H1 (cell line): ENCODE measurements at regions not wholly inside any gene's neighbourhood (a gene's known extent, or its start where the extent isn't known, plus 50 kb on each side); places are given as distances from the start of the nearest gene placed in this dataset.

Experiments
- CTCF ChIA-PET: fragments of 300-600 bp; sonication (Branson Sonifier 250); formaldehyde crosslinking; loops from one replicate; lab custom pipeline; 2021; ENCODE audit not compliant: partially characterized antibody; lab: Charles Lee
- POLR2A ChIA-PET: fragments of 300-600 bp; sonication (Branson Sonifier 250); formaldehyde crosslinking; loops from one replicate; lab custom pipeline; 2021; ENCODE audit warnings: inconsistent platforms; ENCODE audit not compliant: partially characterized antibody; lab: Charles Lee
- DNase-seq, 2 experiments: peaks; one replicate each; pipeline versions ENCODE4 v3.0.0 to v3.0.0-alpha.2; 2010 to 2022; ENCODE audit warnings: low spot score in 2 of 2, low read depth in 1 of 2, mixed read lengths in 1 of 2
- FAIRE-seq: peaks from 2 replicates; lab custom pipeline; 2011; peaks lifted over from hg19 to GRCh38; lab: Jason Lieb, UNC
- H2AFZ ChIP-seq: 2 replicates; pipeline ENCODE4 v1.8.1; 2012; ENCODE audit warnings: low read length, inconsistent platforms
- H2AK5ac ChIP-seq: 2 replicates; pipeline ENCODE4 v1.6.1; 2013; ENCODE audit warnings: low read depth, low read length
- H2BK120ac ChIP-seq: replicated peaks from 2 replicates; pipeline ENCODE3; 2013; ENCODE audit warnings: low read depth, low read length, inconsistent platforms
- H2BK12ac ChIP-seq: 2 replicates; pipeline ENCODE4 v1.6.1; 2013; ENCODE audit warnings: low read depth, low read length
- H2BK15ac ChIP-seq: 2 replicates; pipeline ENCODE4 v1.6.1; 2013; ENCODE audit warnings: low read length
- H2BK20ac ChIP-seq: 2 replicates; pipeline ENCODE4 v1.6.1; 2013; ENCODE audit warnings: low read length
- H2BK5ac ChIP-seq: 2 replicates; pipeline ENCODE4 v1.6.1; 2013; ENCODE audit warnings: low read depth, low read length
- H3K14ac ChIP-seq: 2 replicates; pipeline ENCODE4 v1.6.1; 2013; ENCODE audit warnings: inconsistent platforms; ENCODE audit not compliant: insufficient read length
- H3K18ac ChIP-seq: 2 replicates; pipeline ENCODE4 v1.6.1; 2013; ENCODE audit warnings: low read length; ENCODE audit errors: extremely low read depth
- H3K23ac ChIP-seq: 2 replicates; pipeline ENCODE4 v1.6.1; 2013; ENCODE audit warnings: inconsistent platforms; ENCODE audit not compliant: insufficient read length
- H3K23me2 ChIP-seq: 2 replicates; pipeline ENCODE4 v1.6.1; 2013; ENCODE audit warnings: low read depth, low read length
- H3K27ac ChIP-seq: 2 replicates; pipeline ENCODE4 v1.6.1; 2011; ENCODE audit warnings: low read depth, low read length, inconsistent platforms
- H3K27me3 ChIP-seq, 4 experiments: replicated peaks in 1 of 4; 1 replicate in 1 of 4; 2 replicates in 3 of 4; pipeline versions ENCODE4 v1.6.1 to v1.8.1; 2011 to 2013; ENCODE audit warnings: low read length in 3 of 4, mild to moderate bottlenecking in 3 of 4, inconsistent platforms in 2 of 4, mixed read lengths in 2 of 4, moderate library complexity in 1 of 4; ENCODE audit not compliant: control insufficient read depth in 3 of 4, insufficient read depth in 3 of 4; ENCODE audit errors: extremely low read depth in 1 of 4
- H3K36me3 ChIP-seq, 4 experiments: 2 replicates each; pipeline versions ENCODE4 v1.6.1 to v1.8.1; 2011 to 2013; ENCODE audit warnings: mild to moderate bottlenecking in 4 of 4, low read length in 3 of 4, moderate library complexity in 2 of 4, control low read depth in 1 of 4, inconsistent platforms in 1 of 4; ENCODE audit not compliant: insufficient read depth in 4 of 4, control insufficient read depth in 2 of 4
- H3K4ac ChIP-seq: replicated peaks from 2 replicates; pipeline ENCODE3; 2013; ENCODE audit warnings: low read length, low read depth, mixed read lengths, inconsistent platforms; ENCODE audit not compliant: insufficient read length
- H3K4me1 ChIP-seq, 4 experiments: replicated peaks in 1 of 4; 1 replicate in 1 of 4; 2 replicates in 3 of 4; pipeline versions ENCODE4 v1.6.1 to v1.8.1; 2011 to 2013; ENCODE audit warnings: low read length in 3 of 4, inconsistent platforms in 2 of 4, mixed read lengths in 1 of 4; ENCODE audit not compliant: insufficient read depth in 4 of 4, control insufficient read depth in 3 of 4
- H3K4me2 ChIP-seq, 2 experiments: 2 replicates each; pipeline versions ENCODE4 v1.6.1 to v1.8.1; 2011 to 2013; ENCODE audit warnings: low read depth in 2 of 2, low read length in 2 of 2, control low read depth in 1 of 2, inconsistent platforms in 1 of 2, mild to moderate bottlenecking in 1 of 2; ENCODE audit not compliant: insufficient read depth in 1 of 2
- H3K4me3 ChIP-seq, 4 experiments: fragments of 200-600, 300-600 bp in 1 of 4; sonication (generic), shearing (Covaris generic), sonication (Bioruptor Twin) in 1 of 4; 2 replicates each; pipeline versions ENCODE4 v1.5.1 to v1.8.1; 2011 to 2016; ENCODE audit warnings: low read length in 4 of 4, low read depth in 3 of 4, control low read depth in 2 of 4, inconsistent platforms in 2 of 4, mild to moderate bottlenecking in 2 of 4, mixed read lengths in 1 of 4, moderate library complexity in 1 of 4; ENCODE audit not compliant: insufficient read depth in 2 of 4; ENCODE audit errors: extremely low read depth in 1 of 4
- H3K56ac ChIP-seq: replicated peaks from 2 replicates; pipeline ENCODE3; 2013; ENCODE audit warnings: low read depth, mild to moderate bottlenecking, mixed read lengths, low read length, inconsistent platforms; ENCODE audit not compliant: insufficient read length
- H3K79me1 ChIP-seq: 2 replicates; pipeline ENCODE4 v1.6.1; 2013; ENCODE audit warnings: low read depth, low read length, control low read depth
- H3K79me2 ChIP-seq, 2 experiments: 2 replicates each; pipeline versions ENCODE4 v1.6.1 to v1.8.1; 2012 to 2013; ENCODE audit warnings: low read length in 2 of 2, mild to moderate bottlenecking in 2 of 2, inconsistent platforms in 1 of 2; ENCODE audit not compliant: insufficient read depth in 2 of 2, control insufficient read depth in 1 of 2
- H3K9ac ChIP-seq, 4 experiments: replicated peaks in 1 of 4; 1 replicate in 1 of 4; 2 replicates in 3 of 4; pipeline versions ENCODE4 v1.6.1 to v1.8.1; 2011 to 2013; ENCODE audit warnings: low read depth in 3 of 4, low read length in 3 of 4, control low read depth in 2 of 4, mild to moderate bottlenecking in 2 of 4, moderate library complexity in 2 of 4, inconsistent platforms in 1 of 4; ENCODE audit errors: extremely low read depth in 1 of 4
- H3K9me3 ChIP-seq, 2 experiments: 2 replicates each; pipeline versions ENCODE4 v1.6.1 to v1.8.1; 2012 to 2013; ENCODE audit warnings: mild to moderate bottlenecking in 2 of 2, moderate library complexity in 2 of 2, control low read depth in 1 of 2, inconsistent platforms in 1 of 2, low read depth in 1 of 2, low read length in 1 of 2, mixed read lengths in 1 of 2; ENCODE audit not compliant: insufficient read depth in 2 of 2
- H4K20me1 ChIP-seq, 2 experiments: replicated peaks in 1 of 2; 2 replicates each; pipeline versions ENCODE3 to v1.8.1; 2011 to 2013; ENCODE audit warnings: inconsistent platforms in 2 of 2, low read length in 2 of 2, mild to moderate bottlenecking in 1 of 2; ENCODE audit not compliant: insufficient read depth in 2 of 2, control insufficient read depth in 1 of 2
- H4K5ac ChIP-seq: 2 replicates; pipeline ENCODE4 v1.6.1; 2013; ENCODE audit warnings: low read length, low read depth, mixed read lengths, inconsistent platforms; ENCODE audit not compliant: insufficient read length
- H4K8ac ChIP-seq: 2 replicates; pipeline ENCODE4 v1.8.0; 2013; ENCODE audit warnings: mild to moderate bottlenecking, moderate library complexity, low read length, inconsistent platforms; ENCODE audit not compliant: insufficient read depth; ENCODE audit errors: extremely low read depth
- H4K91ac ChIP-seq: replicated peaks from 2 replicates; pipeline ENCODE3; 2013; ENCODE audit warnings: low read length, mixed read lengths, inconsistent platforms; ENCODE audit not compliant: insufficient read length
- BACH1 ChIP-seq: IDR thresholded peaks from 2 replicates; pipeline ENCODE4 v1.6.1; 2012; ENCODE audit warnings: low read length, improper control_type of control experiment
- CBX5 ChIP-seq: fragments of 300-800, 300-1000 bp; sonication (generic); IDR thresholded peaks from 2 replicates; pipeline ENCODE4 v1.7.1; 2016; ENCODE audit warnings: antibody characterized with exemption, low read length, low read depth
- E2F6 ChIP-seq: IDR thresholded peaks from 2 replicates; pipeline ENCODE4 v1.6.1; 2012; ENCODE audit warnings: inconsistent platforms
- EZH2 ChIP-seq: fragments of 200-600 bp; sonication (generic); IDR thresholded peaks from 2 replicates; pipeline ENCODE4 v1.7.1; 2012; ENCODE audit warnings: low read depth, mild to moderate bottlenecking, moderate library complexity, low read length, inconsistent platforms; ENCODE audit not compliant: severe bottlenecking
- GTF2F1 ChIP-seq: IDR thresholded peaks from 2 replicates; pipeline ENCODE4 v1.6.1; 2012; ENCODE audit warnings: low read depth, low read length, improper control_type of control experiment, borderline replicate concordance
- JUND ChIP-seq: IDR thresholded peaks from 2 replicates; pipeline ENCODE4 v1.6.1; 2011; ENCODE audit warnings: mild to moderate bottlenecking, improper control_type of control experiment, low read length
- MAFK ChIP-seq: IDR thresholded peaks from 2 replicates; pipeline ENCODE4 v1.6.1; 2012; ENCODE audit warnings: low read depth, mild to moderate bottlenecking, improper control_type of control experiment, low read length
- POLR2A ChIP-seq, 2 experiments: IDR thresholded peaks; 1 replicate in 1 of 2; 2 replicates in 1 of 2; pipeline ENCODE4 v1.6.1; 2011; ENCODE audit warnings: low read depth in 2 of 2, low read length in 2 of 2, mild to moderate bottlenecking in 2 of 2; ENCODE audit errors: control extremely low read depth in 1 of 2
- RFX5 ChIP-seq: IDR thresholded peaks from 2 replicates; pipeline ENCODE4 v1.6.1; 2011; ENCODE audit warnings: low read depth, low read length, improper control_type of control experiment, borderline replicate concordance
- SP4 ChIP-seq: IDR thresholded peaks from 2 replicates; pipeline ENCODE4 v1.6.1; 2012; ENCODE audit warnings: low read length, inconsistent platforms
- SRF ChIP-seq: IDR thresholded peaks from 2 replicates; pipeline ENCODE4 v1.6.1; 2011; ENCODE audit warnings: mild to moderate bottlenecking, low read depth, low read length, moderate library complexity
- SUZ12 ChIP-seq: fragments of 200-600 bp; sonication (generic); IDR thresholded peaks from 2 replicates; pipeline ENCODE4 v1.6.1; 2012; ENCODE audit warnings: mild to moderate bottlenecking, inconsistent platforms, low read length, moderate library complexity, mixed read lengths
- WGBS, 2 experiments: shearing (Covaris generic) in 1 of 2; methylation state at CpG; one replicate each; pipeline versions ENCODE4 v1.1.6 to v1.1.7; 2013 to 2015; ENCODE audit warnings: low lambda C conversion rate in 2 of 2, mixed read lengths in 2 of 2, inconsistent platforms in 1 of 2, low coverage in 1 of 2, missing lambda C conversion rate in 1 of 2; ENCODE audit not compliant: insufficient replicate concordance in 2 of 2, insufficient coverage in 1 of 2, insufficient read length in 1 of 2; ENCODE audit errors: extremely low coverage in 1 of 2, missing lambda C conversion rate in 1 of 2; 5-methylcytosine and 5-hydroxymethylcytosine counted together
- TF ChIP-seq, protein P1 (sequence below): IDR thresholded peaks from 2 replicates; pipeline ENCODE4 v1.6.1; 2012; ENCODE audit warnings: low read length, inconsistent platforms

DNA sequence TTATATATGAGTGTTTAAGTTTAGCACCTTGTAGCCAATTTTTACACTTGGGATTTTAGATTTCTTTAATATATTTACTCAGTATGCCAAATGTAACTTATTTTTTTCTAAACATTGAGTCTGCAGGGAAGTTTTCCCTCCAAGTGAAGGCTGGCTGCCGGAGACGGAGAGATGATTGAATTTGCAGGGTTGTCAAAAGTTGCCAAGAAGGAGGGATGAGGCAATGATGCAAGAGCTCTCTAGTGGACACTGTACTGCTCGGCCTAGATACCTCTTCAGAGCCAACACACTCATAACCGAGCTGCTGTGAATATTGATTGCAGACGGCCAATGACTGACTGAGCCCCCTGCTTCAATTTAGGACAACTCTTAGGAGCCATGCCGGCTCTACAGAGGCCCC, 318.6 kb upstream of the CASK start:
- H2AK5ac ChIP-seq = no peak overlapping the region
- no peak overlapping the region for H3K9ac ChIP-seq
- no peak overlapping the region for H3K23ac ChIP-seq
- FAIRE-seq (no peak), DNase-seq (no peak)
- H2BK20ac ChIP-seq = no peak overlapping the region
- no peak overlapping the region for H3K18ac ChIP-seq
- H3K9me3 ChIP-seq = no peaks in the 10 kb centered on the region
- no peak overlapping the region for H3K27ac ChIP-seq
- ChIA-PET POLR2A (no interaction called here), CTCF (no interaction called here)
- no peak overlapping the region for H3K4me2 ChIP-seq
- no peaks in the 10 kb centered on the region for H4K20me1 ChIP-seq
- H2BK12ac ChIP-seq = no peak overlapping the region
- no peak overlapping the region for H3K4ac ChIP-seq
- 88% methylated on average over 1 of the region's 6 CpGs; no CpG with 5 or more reads in 1 of the 2 experiments for WGBS, 2 experiments
- no peak overlapping the region for H2BK15ac ChIP-seq
- no peak overlapping the region for H2BK120ac ChIP-seq
- H3K56ac ChIP-seq = no peak overlapping the region
- no peak overlapping the region for H2BK5ac ChIP-seq
- no peaks in the 10 kb centered on the region for H3K27me3 ChIP-seq
- H2AFZ ChIP-seq = no peak overlapping the region
- no peak overlapping the region for H4K5ac ChIP-seq
- no peaks in the 10 kb centered on the region; a peak in 2 of 7 replicates for H3K4me1 ChIP-seq
- H4K8ac ChIP-seq = no peak overlapping the region
- no peaks in the 10 kb centered on the region for H3K79me1 ChIP-seq
- H3K4me3 ChIP-seq = no peak overlapping the region
- no peaks in the 10 kb centered on the region for H3K36me3 ChIP-seq
- H3K23me2 ChIP-seq = no peaks in the 10 kb centered on the region; the same call in 1 of the 2 replicates
- no peak overlapping the region for H4K91ac ChIP-seq
- H3K79me2 ChIP-seq = no peaks in the 10 kb centered on the region
- H3K14ac ChIP-seq = no peak overlapping the region
- TF ChIP-seq RFX5 (no peak), E2F6 (no peak), SRF (no peak), SP4 (no peak), MAFK (no peak), BACH1 (no peak), GTF2F1 (no peak), EZH2 (no peak), JUND (no peak), POLR2A (IDR thresholded peaks at IDR 0.05; ENCODE audit: control extremely low read depth in 1 of 2, low read depth in 2 of 2, low read length in 2 of 2) (no peak), SUZ12 (no peak), CBX5 (no peak)
- TF ChIP-seq, protein P1, sequence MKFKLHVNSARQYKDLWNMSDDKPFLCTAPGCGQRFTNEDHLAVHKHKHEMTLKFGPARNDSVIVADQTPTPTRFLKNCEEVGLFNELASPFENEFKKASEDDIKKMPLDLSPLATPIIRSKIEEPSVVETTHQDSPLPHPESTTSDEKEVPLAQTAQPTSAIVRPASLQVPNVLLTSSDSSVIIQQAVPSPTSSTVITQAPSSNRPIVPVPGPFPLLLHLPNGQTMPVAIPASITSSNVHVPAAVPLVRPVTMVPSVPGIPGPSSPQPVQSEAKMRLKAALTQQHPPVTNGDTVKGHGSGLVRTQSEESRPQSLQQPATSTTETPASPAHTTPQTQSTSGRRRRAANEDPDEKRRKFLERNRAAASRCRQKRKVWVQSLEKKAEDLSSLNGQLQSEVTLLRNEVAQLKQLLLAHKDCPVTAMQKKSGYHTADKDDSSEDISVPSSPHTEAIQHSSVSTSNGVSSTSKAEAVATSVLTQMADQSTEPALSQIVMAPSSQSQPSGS = no peak
